ENCODE measurements at regions not wholly inside any gene's neighbourhood (a gene's known extent, or its start where the extent isn't known, plus 50 kb on each side); places are given as distances from the start of the nearest gene placed in this dataset.

GRCh38 chr10:61047081-61047480 lies 103.1 kb upstream of the RHOBTB1 start:
- no peak for TF ChIP-seq BCLAF1 (IDR thresholded peaks at IDR 0.05)
- no peak for TF ChIP-seq ZNF33B (CRISPR knock-in tag; IDR thresholded peaks at IDR 0.05)
- TF ChIP-seq ARID2 (CRISPR knock-in tag; IDR thresholded peaks at IDR 0.05; ENCODE audit: borderline replicate concordance) = no peak
- TF ChIP-seq ZKSCAN1 (IDR thresholded peaks at IDR 0.05; ENCODE audit: low read length) = no peak
